ENCODE measurements at regions not wholly inside any gene's neighbourhood (a gene's known extent, or its start where the extent isn't known, plus 50 kb on each side); places are given as distances from the start of the nearest gene placed in this dataset.

- H3K4me3 ChIP-seq (ENCODE audit: low read length) = no peak overlapping the region
- no peaks in the 10 kb centered on the region for H4K20me1 ChIP-seq (ENCODE audit: insufficient read depth, low read length)
- H3K79me2 ChIP-seq (ENCODE audit: low read length) = no peaks in the 10 kb centered on the region
- H2AFZ ChIP-seq (ENCODE audit: low read length) = no peak overlapping the region
- H3F3A ChIP-seq (ENCODE audit: insufficient read depth, low read length) = no peaks in the 10 kb centered on the region
- no peaks in the 10 kb centered on the region for H3K36me3 ChIP-seq (replicated peaks; ENCODE audit: insufficient read depth, low read length)
- H3K4me2 ChIP-seq (ENCODE audit: low read depth, low read length) = no peak overlapping the region
- no peak for DNase-seq
- no peak overlapping the region for H3K9ac ChIP-seq (ENCODE audit: low read length)
- TF ChIP-seq EZH2 (optimal IDR thresholded peaks at IDR 0.05; ENCODE audit: low read depth, low read length) (no peak), CTCF (IDR thresholded peaks at IDR 0.05; ENCODE audit: low read length) (no peak), EZH2phosphoT487 (IDR thresholded peaks at IDR 0.05; ENCODE audit: low read length) (no peak)
- H3K27ac ChIP-seq (ENCODE audit: low read length) = no peak overlapping the region
- H3K9me2 ChIP-seq (replicated peaks; ENCODE audit: insufficient read depth, low read length) = no peaks in the 10 kb centered on the region
- H3K4me1 ChIP-seq (ENCODE audit: low read length) = no peaks in the 10 kb centered on the region
- H3K9me3 ChIP-seq (replicated peaks; ENCODE audit: insufficient read depth, low read length) = no peaks in the 10 kb centered on the region
- H3K27me3 ChIP-seq (replicated peaks; ENCODE audit: insufficient read depth, low read length) = no peaks in the 10 kb centered on the region
These were observed 289.6 kb upstream of the SMIM31 start for GRCh38 chr4:164464313-164464712.

- no peak for DNase-seq
- Histone ChIP-seq H3K4me1 (ENCODE audit: low read length) (no peaks in the 10 kb centered on the region), H3K4me2 (ENCODE audit: low read depth, low read length) (no peak overlapping the region), H2AFZ (ENCODE audit: low read length) (no peak overlapping the region), H4K20me1 (ENCODE audit: insufficient read depth, low read length) (no peaks in the 10 kb centered on the region), H3K27me3 (replicated peaks; ENCODE audit: insufficient read depth, low read length) (no peaks in the 10 kb centered on the region), H3F3A (ENCODE audit: insufficient read depth, low read length) (no peaks in the 10 kb centered on the region), H3K9me3 (replicated peaks; ENCODE audit: insufficient read depth, low read length) (no peaks in the 10 kb centered on the region), H3K9me2 (replicated peaks; ENCODE audit: insufficient read depth, low read length) (no peaks in the 10 kb centered on the region), H3K9ac (ENCODE audit: low read length) (no peak overlapping the region), H3K79me2 (ENCODE audit: low read length) (no peaks in the 10 kb centered on the region), H3K36me3 (replicated peaks; ENCODE audit: insufficient read depth, low read length) (no peaks in the 10 kb centered on the region), H3K4me3 (ENCODE audit: low read length) (no peak overlapping the region), H3K27ac (ENCODE audit: low read length) (no peak overlapping the region)
- TF ChIP-seq EZH2 (optimal IDR thresholded peaks at IDR 0.05; ENCODE audit: low read depth, low read length) (no peak), EZH2phosphoT487 (IDR thresholded peaks at IDR 0.05; ENCODE audit: low read length) (no peak), CTCF (IDR thresholded peaks at IDR 0.05; ENCODE audit: low read length) (no peak)
These were observed 286.4 kb upstream of the SMIM31 start for GRCh38 chr4:164467493-164467892.

GRCh38 chr4:164481306-164482091 lies 272.4 kb upstream of the SMIM31 start:
- H3K9ac ChIP-seq (ENCODE audit: low read length) = no peak overlapping the region

More at GRCh38 chr4:164481306-164482091, 272.4 kb upstream of the SMIM31 start:
- TF ChIP-seq CTCF (IDR thresholded peaks at IDR 0.05; ENCODE audit: low read length) (no peak), EZH2phosphoT487 (IDR thresholded peaks at IDR 0.05; ENCODE audit: low read length) (no peak), EZH2 (optimal IDR thresholded peaks at IDR 0.05; ENCODE audit: low read depth, low read length) (no peak)
- H3K4me3 ChIP-seq (ENCODE audit: low read length) = no peak overlapping the region
- no peak overlapping the region for H2AFZ ChIP-seq (ENCODE audit: low read length)
- H3K4me1 ChIP-seq (ENCODE audit: low read length) = no peaks in the 10 kb centered on the region
- no peak overlapping the region for H3K4me2 ChIP-seq (ENCODE audit: low read depth, low read length)
- no peaks in the 10 kb centered on the region for H4K20me1 ChIP-seq (ENCODE audit: insufficient read depth, low read length)
- H3F3A ChIP-seq (ENCODE audit: insufficient read depth, low read length) = no peaks in the 10 kb centered on the region
- no peaks in the 10 kb centered on the region for H3K27me3 ChIP-seq (replicated peaks; ENCODE audit: insufficient read depth, low read length)
- H3K9me3 ChIP-seq (replicated peaks; ENCODE audit: insufficient read depth, low read length) = no peaks in the 10 kb centered on the region
- no peaks in the 10 kb centered on the region for H3K9me2 ChIP-seq (replicated peaks; ENCODE audit: insufficient read depth, low read length)
- no peaks in the 10 kb centered on the region for H3K36me3 ChIP-seq (replicated peaks; ENCODE audit: insufficient read depth, low read length)
- H3K27ac ChIP-seq (ENCODE audit: low read length) = no peak overlapping the region
- DNase-seq = no peak
- H3K79me2 ChIP-seq (ENCODE audit: low read length) = no peaks in the 10 kb centered on the region
